GM12878 (cell line): ENCODE measurements at regions not wholly inside any gene's neighbourhood (a gene's known extent, or its start where the extent isn't known, plus 50 kb on each side); places are given as distances from the start of the nearest gene placed in this dataset.

Source experiments
- CHD1 ChIP-seq: IDR thresholded peaks from 2 replicates; pipeline ENCODE4 v1.6.1; 2012; ENCODE audit warnings: low read depth, low read length, improper control_type of control experiment
- CTCF ChIP-seq, 3 experiments: IDR thresholded peaks in 2 of 3; conservative IDR thresholded peaks in 1 of 3; 2 replicates each; pipeline ENCODE4 v1.5.1; 2011; ENCODE audit warnings: low read depth in 3 of 3, low read length in 3 of 3, mild to moderate bottlenecking in 3 of 3, control low read depth in 2 of 3, moderate library complexity in 2 of 3, inconsistent platforms in 1 of 3, mixed read lengths in 1 of 3; ENCODE audit not compliant: control insufficient read depth in 2 of 3, insufficient read depth in 1 of 3; ENCODE audit errors: extremely low read depth in 1 of 3
- POLR2A ChIP-seq: IDR thresholded peaks from 2 replicates; pipeline ENCODE4 v1.6.1; 2011; ENCODE audit warnings: low read depth, mild to moderate bottlenecking, low read length
- YY1 ChIP-seq: IDR thresholded peaks from 2 replicates; pipeline ENCODE4 v1.6.1; 2011; ENCODE audit warnings: low read depth, mild to moderate bottlenecking, low read length
- TF ChIP-seq, protein P1 (sequence below): fragments of 450-650 bp; IDR thresholded peaks from 2 replicates; pipeline ENCODE4 v1.6.1; 2017; ENCODE audit warnings: mild to moderate bottlenecking, low read depth, inconsistent platforms; ENCODE audit not compliant: poor library complexity, severe bottlenecking

- TF ChIP-seq, protein P1, sequence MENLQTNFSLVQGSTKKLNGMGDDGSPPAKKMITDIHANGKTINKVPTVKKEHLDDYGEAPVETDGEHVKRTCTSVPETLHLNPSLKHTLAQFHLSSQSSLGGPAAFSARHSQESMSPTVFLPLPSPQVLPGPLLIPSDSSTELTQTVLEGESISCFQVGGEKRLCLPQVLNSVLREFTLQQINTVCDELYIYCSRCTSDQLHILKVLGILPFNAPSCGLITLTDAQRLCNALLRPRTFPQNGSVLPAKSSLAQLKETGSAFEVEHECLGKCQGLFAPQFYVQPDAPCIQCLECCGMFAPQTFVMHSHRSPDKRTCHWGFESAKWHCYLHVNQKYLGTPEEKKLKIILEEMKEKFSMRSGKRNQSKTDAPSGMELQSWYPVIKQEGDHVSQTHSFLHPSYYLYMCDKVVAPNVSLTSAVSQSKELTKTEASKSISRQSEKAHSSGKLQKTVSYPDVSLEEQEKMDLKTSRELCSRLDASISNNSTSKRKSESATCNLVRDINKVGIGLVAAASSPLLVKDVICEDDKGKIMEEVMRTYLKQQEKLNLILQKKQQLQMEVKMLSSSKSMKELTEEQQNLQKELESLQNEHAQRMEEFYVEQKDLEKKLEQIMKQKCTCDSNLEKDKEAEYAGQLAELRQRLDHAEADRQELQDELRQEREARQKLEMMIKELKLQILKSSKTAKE, result no peak
- TF ChIP-seq CTCF (IDR thresholded peaks at IDR 0.05 in 2 of 3, conservative IDR thresholded peaks at IDR 0.05 in 1 of 3; ENCODE audit: control insufficient read depth in 2 of 3, extremely low read depth in 1 of 3, insufficient read depth in 1 of 3, low read depth in 3 of 3, low read length in 3 of 3), result no peak
- TF ChIP-seq POLR2A, result no peak
- TF ChIP-seq YY1, result no peak
- TF ChIP-seq CHD1, result no peak
These were observed 121.5 kb upstream of the VASH1 start for GRCh38 chr14:76639606-76640229.
